C4-2B (cell line): ENCODE measurements at regions not wholly inside any gene's neighbourhood (a gene's known extent, or its start where the extent isn't known, plus 50 kb on each side); places are given as distances from the start of the nearest gene placed in this dataset.

Experiments
- CTCF ChIP-seq: fragments of 450-650 bp; conservative IDR thresholded peaks from 2 replicates; pipeline ENCODE4 v1.5.1; 2017; ENCODE audit warnings: mild to moderate bottlenecking
- ZFX ChIP-seq: fragments of 450-650 bp; IDR thresholded peaks from 2 replicates; pipeline ENCODE4 v1.6.1; 2017

GRCh38 chr10:69710008-69710888 is 80.2 kb downstream of the FAM241B start:
- no peak for TF ChIP-seq CTCF
- TF ChIP-seq ZFX: no peak
